ENCODE measurements at regions not wholly inside any gene's neighbourhood (a gene's known extent, or its start where the extent isn't known, plus 50 kb on each side); places are given as distances from the start of the nearest gene placed in this dataset.

DNA sequence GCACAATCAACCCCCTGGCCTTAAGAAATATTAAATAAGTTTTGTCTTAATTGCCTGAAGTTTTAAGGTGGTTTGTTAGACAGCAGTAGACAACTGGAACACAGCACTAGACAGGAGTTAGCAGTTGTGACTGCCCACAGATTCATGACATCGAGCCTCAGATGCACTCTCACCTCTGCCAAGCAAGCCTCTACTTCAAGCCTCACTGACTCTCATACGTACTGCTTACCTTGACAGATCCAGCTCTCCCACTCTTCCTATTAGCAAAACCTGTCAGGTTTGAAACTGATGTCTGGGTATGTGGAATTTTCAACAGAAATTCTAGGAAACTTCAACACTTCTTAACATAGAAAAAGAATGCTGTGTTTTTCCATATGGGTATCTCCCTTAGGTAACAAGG lies 382.9 kb upstream of the DPH6 start:
- no peak for DNase-seq
- Histone ChIP-seq H3K4me1 (no peaks in the 10 kb centered on the region), H3K27ac (no peak overlapping the region), H3K9me3 (no peaks in the 10 kb centered on the region), H3K27me3 (no peaks in the 10 kb centered on the region), H3K4me3 (no peak overlapping the region), H3K36me3 (no peaks in the 10 kb centered on the region)
- intact Hi-C loops (cut with DNase I; ENCODE audit: low total_unique reads), result no loop called here
- no peak for TF ChIP-seq POLR2A (IDR thresholded peaks at IDR 0.05)
- TF ChIP-seq CTCF (IDR thresholded peaks at IDR 0.05), result no peak

- Histone ChIP-seq H3K4me3 (no peak overlapping the region), H3K27ac (no peak overlapping the region), H3K4me1 (no peaks in the 10 kb centered on the region), H3K9me3 (no peaks in the 10 kb centered on the region), H3K27me3 (no peaks in the 10 kb centered on the region), H3K36me3 (no peaks in the 10 kb centered on the region)
- intact Hi-C loops (cut with DNase I; ENCODE audit: low total_unique reads), result no loop called here
- TF ChIP-seq CTCF (IDR thresholded peaks at IDR 0.05), result no peak
- no peak for TF ChIP-seq POLR2A (IDR thresholded peaks at IDR 0.05)
- no peak for DNase-seq
These were observed 383.9 kb upstream of the DPH6 start for GRCh38 chr15:35929740-35930444.

GRCh38 chr15:35931799-35932341 lies 385.9 kb upstream of the DPH6 start:
- H3K4me1 ChIP-seq, result no peaks in the 10 kb centered on the region
- H3K27ac ChIP-seq, result no peak overlapping the region
- no peaks in the 10 kb centered on the region for H3K27me3 ChIP-seq
- no peak overlapping the region for H3K4me3 ChIP-seq
- intact Hi-C loops (cut with DNase I; ENCODE audit: low total_unique reads), result no loop called here
- no peaks in the 10 kb centered on the region for H3K36me3 ChIP-seq
- DNase-seq, result no peak
- TF ChIP-seq CTCF (IDR thresholded peaks at IDR 0.05), result no peak
- TF ChIP-seq POLR2A (IDR thresholded peaks at IDR 0.05), result no peak
- no peaks in the 10 kb centered on the region for H3K9me3 ChIP-seq

GRCh38 chr15:35932531-35932930 lies 386.6 kb upstream of the DPH6 start:
- H3K27ac ChIP-seq, result no peak overlapping the region
- intact Hi-C loops (cut with DNase I; ENCODE audit: low total_unique reads), result no loop called here
- no peak for DNase-seq
- H3K9me3 ChIP-seq, result no peaks in the 10 kb centered on the region
- H3K4me1 ChIP-seq, result no peaks in the 10 kb centered on the region
- no peaks in the 10 kb centered on the region for H3K36me3 ChIP-seq
- H3K4me3 ChIP-seq, result no peak overlapping the region
- no peak for TF ChIP-seq CTCF (IDR thresholded peaks at IDR 0.05)
- no peak for TF ChIP-seq POLR2A (IDR thresholded peaks at IDR 0.05)
- H3K27me3 ChIP-seq, result no peaks in the 10 kb centered on the region

- Histone ChIP-seq H3K4me1 (no peaks in the 10 kb centered on the region), H3K36me3 (no peaks in the 10 kb centered on the region), H3K9me3 (no peaks in the 10 kb centered on the region), H3K27me3 (no peaks in the 10 kb centered on the region), H3K4me3 (no peak overlapping the region), H3K27ac (no peak overlapping the region)
- intact Hi-C loops (cut with DNase I; ENCODE audit: low total_unique reads), result no loop called here
- no peak for TF ChIP-seq CTCF (IDR thresholded peaks at IDR 0.05)
- TF ChIP-seq POLR2A (IDR thresholded peaks at IDR 0.05), result no peak
- DNase-seq, result no peak
These were observed 387.6 kb upstream of the DPH6 start for GRCh38 chr15:35933531-35933930.
